GM12892 (cell line): ENCODE measurements at regions not wholly inside any gene's neighbourhood (a gene's known extent, or its start where the extent isn't known, plus 50 kb on each side); places are given as distances from the start of the nearest gene placed in this dataset.

Source experiments
- POLR2A ChIP-seq: IDR thresholded peaks from 2 replicates; pipeline ENCODE4 v1.6.1; 2011; ENCODE audit warnings: low read depth, low read length, control low read depth
- POLR2AphosphoS5 ChIP-seq: IDR thresholded peaks from 2 replicates; pipeline ENCODE4 v1.6.1; 2011; ENCODE audit warnings: low read depth, low read length, control low read depth
- TAF1 ChIP-seq: IDR thresholded peaks from 2 replicates; pipeline ENCODE4 v1.6.1; 2011; ENCODE audit warnings: low read depth, mild to moderate bottlenecking, control low read depth, low read length, borderline replicate concordance

GRCh38 chr6:43883847-43884651 lies 114.0 kb downstream of the VEGFA start:
- TF ChIP-seq POLR2AphosphoS5: no peak
- no peak for TF ChIP-seq TAF1
- TF ChIP-seq POLR2A: no peak
